T-helper 1 cell treated with Interleukin-12 subunit alpha and Interleukin-12 subunit beta and Interleukin-4 antibody, amounts not matched to agents 30 μg/mL and 1 μg/mL, for 36 hours (primary cell): ENCODE measurements at regions not wholly inside any gene's neighbourhood (a gene's known extent, or its start where the extent isn't known, plus 50 kb on each side); places are given as distances from the start of the nearest gene placed in this dataset.
"Not testable (repeated sequence)": the region's sequence is repeated elsewhere in the genome, so short reads cannot be mapped to it uniquely, and the experiment has no call there.

Source experiments
- H3K27ac Mint-ChIP-seq: one replicate; pipeline ENCODE4 v1.8.0; 2021; ENCODE audit warnings: mild to moderate bottlenecking, mixed read lengths
- H3K27me3 Mint-ChIP-seq: one replicate; pipeline ENCODE4 v1.8.0; 2021; ENCODE audit warnings: low read depth, mixed read lengths
- H3K36me3 Mint-ChIP-seq: one replicate; pipeline ENCODE4 v1.8.0; 2021; ENCODE audit warnings: low read depth, mixed read lengths
- H3K4me1 Mint-ChIP-seq: one replicate; pipeline ENCODE4 v1.8.0; 2021; ENCODE audit warnings: low read depth, mixed read lengths
- H3K4me3 Mint-ChIP-seq: one replicate; pipeline ENCODE4 v1.8.0; 2021; ENCODE audit warnings: mild to moderate bottlenecking, moderate library complexity, mixed read lengths
- H3K9me3 Mint-ChIP-seq: one replicate; pipeline ENCODE4 v1.8.0; 2021; ENCODE audit warnings: mixed read lengths

DNA sequence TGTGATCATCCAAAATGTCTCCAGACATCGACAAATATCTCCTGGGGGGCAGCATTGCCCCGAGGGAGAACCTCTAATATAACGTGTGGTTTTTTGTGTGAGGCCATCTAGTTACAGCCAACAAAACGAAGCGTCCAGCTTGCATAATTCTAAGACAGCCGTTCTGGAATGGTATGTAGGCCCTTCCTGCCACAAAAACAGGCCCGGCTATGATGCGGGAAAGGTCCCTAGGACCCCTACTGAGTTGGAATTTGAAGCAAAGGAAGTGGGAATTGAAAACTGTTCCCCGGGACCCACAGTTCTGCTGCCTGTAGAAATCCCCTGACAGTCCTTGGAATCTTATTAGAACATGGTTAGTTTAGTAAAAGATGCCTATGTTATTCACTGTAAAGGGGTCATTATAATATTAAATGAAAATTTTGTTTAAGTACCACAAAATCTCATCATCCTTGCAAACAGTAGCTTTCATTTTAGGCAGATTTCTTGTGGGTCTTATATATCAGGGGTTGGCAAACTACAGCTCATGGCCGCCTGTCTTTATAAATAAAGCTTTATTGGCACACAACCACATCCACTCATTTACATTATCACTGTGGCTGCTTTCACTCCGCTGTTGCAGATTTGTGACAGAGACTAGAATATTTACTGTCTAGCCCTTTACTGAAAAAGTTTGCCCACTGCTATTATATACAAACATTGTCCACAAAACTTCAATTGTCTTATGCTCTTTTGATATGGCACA, 70.7 kb downstream of the MSX2 start:
- Mint-ChIP-seq H3K27me3 (peaks cover 14% of the 10 kb centered on the region), H3K4me1 (no peaks in the 10 kb centered on the region), H3K27ac (no peak overlapping the region), H3K36me3 (no peaks in the 10 kb centered on the region), H3K4me3 (no peak overlapping the region), H3K9me3 (no peaks in the 10 kb centered on the region)

DNA sequence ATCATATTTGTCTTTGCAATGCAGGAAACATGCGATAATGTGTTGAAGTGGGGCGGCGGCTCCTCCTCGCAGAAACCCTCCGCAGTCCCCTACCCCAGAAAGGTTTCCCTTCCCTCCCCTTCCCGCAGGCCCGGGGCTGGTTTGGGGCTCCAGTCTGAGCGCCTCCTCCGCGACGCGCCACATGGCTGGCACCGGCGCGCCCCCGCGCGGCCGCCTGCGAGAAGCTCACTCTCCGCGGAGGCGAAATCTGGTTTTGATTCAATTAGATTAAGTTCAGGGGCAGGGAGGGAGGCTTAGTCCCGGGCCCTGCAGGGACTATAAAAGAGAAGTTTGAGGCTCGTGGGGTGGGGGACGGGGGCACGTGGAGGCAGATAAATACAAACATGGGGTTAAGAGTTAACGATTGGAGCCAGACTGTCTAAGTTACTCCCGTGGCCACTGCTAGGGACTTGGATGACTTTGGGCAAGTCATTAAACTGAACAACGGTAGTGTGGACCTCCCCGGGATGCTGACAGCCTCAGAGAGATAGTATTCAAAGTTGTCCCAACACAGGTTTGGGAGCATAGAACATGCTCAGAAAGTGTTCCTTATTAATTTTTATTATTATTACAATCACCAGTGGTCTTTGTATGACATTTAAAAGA, 69.4 kb downstream of the MSX2 start:
- Mint-ChIP-seq H3K4me1 (no peaks in the 10 kb centered on the region), H3K36me3 (no peaks in the 10 kb centered on the region), H3K27me3 (peaks cover 11% of the 10 kb centered on the region)

DNA sequence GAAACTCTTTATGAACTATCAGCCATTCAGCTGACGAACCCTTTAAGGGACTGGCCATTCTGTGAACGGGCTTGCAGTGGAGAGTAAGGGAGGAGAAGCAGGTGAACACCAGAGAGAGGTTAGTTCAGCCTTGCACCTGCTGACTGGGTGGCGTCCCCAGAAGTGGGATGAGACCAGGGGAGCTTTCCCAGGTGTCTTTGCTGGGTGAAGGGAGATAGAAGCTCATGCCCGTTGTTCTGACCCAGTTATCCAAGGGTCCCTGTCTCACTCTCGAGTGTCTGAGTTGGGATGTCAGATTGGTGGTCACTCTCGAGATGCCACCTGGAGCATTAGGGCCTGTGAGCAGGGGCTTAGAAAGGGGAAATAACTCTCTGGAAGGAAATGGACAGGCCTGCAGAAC, 68.7 kb downstream of the MSX2 start:
- Mint-ChIP-seq H3K9me3 (no peaks in the 10 kb centered on the region), H3K36me3 (no peaks in the 10 kb centered on the region), H3K4me1 (no peaks in the 10 kb centered on the region), H3K27ac (no peak overlapping the region), H3K4me3 (no peak overlapping the region), H3K27me3 (peaks cover 4% of the 10 kb centered on the region)

More for the DNA sequence above, 69.4 kb downstream of the MSX2 start:
- H3K9me3 Mint-ChIP-seq: no peaks in the 10 kb centered on the region
- H3K27ac Mint-ChIP-seq: no peak overlapping the region
- no peak overlapping the region for H3K4me3 Mint-ChIP-seq

DNA sequence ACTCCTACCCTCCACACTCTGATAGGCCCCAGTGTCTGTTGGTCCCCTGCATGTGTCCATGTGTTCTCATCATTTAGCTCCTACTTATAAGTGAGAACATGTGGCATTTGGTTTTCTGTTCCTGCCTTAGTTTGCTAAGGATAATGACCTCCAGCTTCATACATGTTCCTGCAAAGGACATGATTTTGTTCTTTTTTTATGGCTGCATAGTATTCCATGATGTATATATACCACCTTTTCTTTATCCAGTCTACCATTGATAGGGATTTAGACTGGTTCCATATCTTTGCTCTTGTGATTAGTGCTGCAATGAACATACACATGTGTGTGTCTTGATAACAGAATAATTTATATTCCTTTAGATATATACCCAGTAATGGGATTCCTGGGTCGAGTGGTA, 67.9 kb downstream of the MSX2 start:
- H3K9me3 Mint-ChIP-seq, H3K27ac Mint-ChIP-seq, H3K36me3 Mint-ChIP-seq, H3K27me3 Mint-ChIP-seq, H3K4me3 Mint-ChIP-seq, H3K4me1 Mint-ChIP-seq: not testable (repeated sequence)

DNA sequence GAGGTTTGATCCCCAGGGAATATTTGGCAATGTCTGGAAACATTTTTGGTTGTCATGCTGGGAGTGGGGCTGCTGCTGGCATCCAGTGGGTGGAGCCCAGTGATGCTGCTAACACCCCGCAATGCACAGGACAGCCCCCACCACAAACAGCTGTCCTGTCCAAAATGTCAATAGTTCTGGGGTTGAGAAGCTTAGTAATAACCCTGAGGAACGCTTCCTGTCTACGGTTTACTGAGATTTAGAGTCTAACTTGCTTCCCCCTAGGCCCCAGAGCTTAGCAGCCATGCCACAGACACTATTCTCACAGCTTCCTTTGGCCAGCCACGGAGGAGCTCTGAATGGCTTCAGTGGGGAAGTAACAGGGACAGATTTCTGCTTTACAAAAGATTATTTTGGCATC, 66.5 kb downstream of the MSX2 start:
- Mint-ChIP-seq H3K27me3 (no peaks in the 10 kb centered on the region), H3K4me3 (no peak overlapping the region), H3K4me1 (no peaks in the 10 kb centered on the region), H3K36me3 (no peaks in the 10 kb centered on the region), H3K9me3 (no peaks in the 10 kb centered on the region), H3K27ac (no peak overlapping the region)

DNA sequence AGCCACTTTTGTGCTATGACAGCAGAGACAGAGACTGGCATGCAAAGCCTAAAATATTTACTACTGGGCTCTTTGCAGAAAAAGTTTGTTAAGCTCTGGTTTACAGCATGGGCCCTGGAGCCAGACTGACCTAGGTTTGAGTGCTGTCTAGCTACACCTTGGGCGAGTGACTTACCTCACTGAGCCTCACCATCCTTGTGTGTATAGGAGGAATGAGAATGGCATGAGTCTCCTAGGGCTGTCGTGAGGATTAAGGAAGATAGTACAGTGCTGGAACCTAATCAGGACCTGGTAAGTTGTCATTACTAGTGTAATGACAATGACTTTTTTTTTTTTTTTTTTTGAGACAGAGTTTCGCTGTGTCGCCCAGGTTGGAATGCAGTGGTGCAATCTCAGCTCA, 65.2 kb downstream of the MSX2 start:
- no peak overlapping the region for H3K27ac Mint-ChIP-seq
- no peaks in the 10 kb centered on the region for H3K36me3 Mint-ChIP-seq
- H3K4me3 Mint-ChIP-seq: no peak overlapping the region
- H3K9me3 Mint-ChIP-seq: peaks cover 6% of the 10 kb centered on the region
- no peaks in the 10 kb centered on the region for H3K4me1 Mint-ChIP-seq
- no peaks in the 10 kb centered on the region for H3K27me3 Mint-ChIP-seq

DNA sequence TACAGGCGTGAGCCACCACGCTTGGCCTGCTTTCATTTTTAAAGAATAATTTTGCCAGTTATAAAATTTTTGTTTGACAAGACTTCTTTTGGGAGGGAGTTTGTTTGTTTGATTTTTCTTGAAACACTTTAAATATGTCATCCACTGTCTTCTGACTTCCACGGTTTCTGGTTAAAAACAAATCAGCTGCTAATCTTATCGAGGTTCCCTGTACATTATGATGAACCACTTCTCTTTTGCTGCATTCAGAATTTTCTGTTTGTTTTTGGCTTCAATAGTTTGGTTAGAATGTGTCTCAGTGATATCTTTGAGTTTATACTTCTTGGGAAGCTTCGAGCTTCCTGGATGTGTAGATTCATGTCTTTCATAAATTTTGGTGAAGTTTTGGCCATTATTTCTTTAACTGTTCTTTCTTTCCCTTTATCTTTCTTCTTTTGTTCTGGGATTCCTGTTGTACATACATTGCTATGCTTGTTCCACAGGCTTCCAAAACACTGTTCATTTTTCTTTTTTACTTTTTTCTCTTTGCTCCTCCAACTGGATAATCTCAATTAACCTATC, 60.8 kb downstream of the MSX2 start:
- Mint-ChIP-seq H3K27me3 (peaks cover 3% of the 10 kb centered on the region), H3K4me3 (no peak overlapping the region)

More for the DNA sequence above, 60.8 kb downstream of the MSX2 start:
- Mint-ChIP-seq H3K9me3 (peaks cover 6% of the 10 kb centered on the region), H3K4me1 (no peaks in the 10 kb centered on the region), H3K27ac (no peak overlapping the region), H3K36me3 (no peaks in the 10 kb centered on the region)
